PC-3 (cell line): ENCODE measurements at regions not wholly inside any gene's neighbourhood (a gene's known extent, or its start where the extent isn't known, plus 50 kb on each side); places are given as distances from the start of the nearest gene placed in this dataset.

Experiments
- EZH2 ChIP-seq: fragments of 300-600 bp; sonication (generic); IDR thresholded peaks from one replicate; pipeline ENCODE4 v1.6.1; 2017; ENCODE audit warnings: antibody characterized with exemption, mild to moderate bottlenecking, low read length; ENCODE audit not compliant: unreplicated experiment
- TF ChIP-seq, protein P1 (sequence below): fragments of 300-600 bp; sonication (generic); conservative IDR thresholded peaks from 2 replicates; pipeline ENCODE4 v1.5.1; 2017; ENCODE audit warnings: antibody characterized with exemption, low read depth, mild to moderate bottlenecking, low read length

- TF ChIP-seq, protein P1, sequence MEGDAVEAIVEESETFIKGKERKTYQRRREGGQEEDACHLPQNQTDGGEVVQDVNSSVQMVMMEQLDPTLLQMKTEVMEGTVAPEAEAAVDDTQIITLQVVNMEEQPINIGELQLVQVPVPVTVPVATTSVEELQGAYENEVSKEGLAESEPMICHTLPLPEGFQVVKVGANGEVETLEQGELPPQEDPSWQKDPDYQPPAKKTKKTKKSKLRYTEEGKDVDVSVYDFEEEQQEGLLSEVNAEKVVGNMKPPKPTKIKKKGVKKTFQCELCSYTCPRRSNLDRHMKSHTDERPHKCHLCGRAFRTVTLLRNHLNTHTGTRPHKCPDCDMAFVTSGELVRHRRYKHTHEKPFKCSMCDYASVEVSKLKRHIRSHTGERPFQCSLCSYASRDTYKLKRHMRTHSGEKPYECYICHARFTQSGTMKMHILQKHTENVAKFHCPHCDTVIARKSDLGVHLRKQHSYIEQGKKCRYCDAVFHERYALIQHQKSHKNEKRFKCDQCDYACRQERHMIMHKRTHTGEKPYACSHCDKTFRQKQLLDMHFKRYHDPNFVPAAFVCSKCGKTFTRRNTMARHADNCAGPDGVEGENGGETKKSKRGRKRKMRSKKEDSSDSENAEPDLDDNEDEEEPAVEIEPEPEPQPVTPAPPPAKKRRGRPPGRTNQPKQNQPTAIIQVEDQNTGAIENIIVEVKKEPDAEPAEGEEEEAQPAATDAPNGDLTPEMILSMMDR: no peak
- TF ChIP-seq EZH2: no peak
Observed at GRCh38 chr1:30447080-30447479, 276.3 kb downstream of the MATN1 start.
